DND-41 (cell line): ENCODE measurements at regions not wholly inside any gene's neighbourhood (a gene's known extent, or its start where the extent isn't known, plus 50 kb on each side); places are given as distances from the start of the nearest gene placed in this dataset.

Experiments
- ATAC-seq: fragments of 200-7000 bp; cut with Tn5 transposase; 3 replicates; pipeline ENCODE4 v1.9.1; 2021; ENCODE audit warnings: low read depth; ENCODE audit not compliant: insufficient read depth
- DNase-seq: peaks from one replicate; pipeline ENCODE4 v3.0.0-alpha.2; 2020
- H2AFZ ChIP-seq: 2 replicates; pipeline ENCODE4 v1.6.0; 2012; ENCODE audit warnings: low read depth, low read length
- H3K27ac ChIP-seq: 2 replicates; pipeline ENCODE4 v1.5.1; 2012; ENCODE audit warnings: low read length, inconsistent platforms
- H3K27me3 ChIP-seq: fragments of 200-600 bp; sonication (generic); 2 replicates; pipeline ENCODE4 v1.6.0; 2012; ENCODE audit warnings: low read length, mild to moderate bottlenecking, inconsistent platforms; ENCODE audit not compliant: insufficient read depth, poor library complexity
- H3K36me3 ChIP-seq: 2 replicates; pipeline ENCODE4 v1.5.1; 2012; ENCODE audit warnings: low read length, inconsistent platforms; ENCODE audit not compliant: insufficient read depth
- H3K4me1 ChIP-seq: 2 replicates; pipeline ENCODE4 v1.5.1; 2012; ENCODE audit warnings: mild to moderate bottlenecking, low read length; ENCODE audit not compliant: insufficient read depth
- H3K4me2 ChIP-seq: 2 replicates; pipeline ENCODE4 v1.6.0; 2012; ENCODE audit warnings: mild to moderate bottlenecking, moderate library complexity, low read length, inconsistent platforms; ENCODE audit not compliant: insufficient read depth
- H3K4me3 ChIP-seq, 2 experiments: fragments of 200-600 bp in 1 of 2; shearing (Covaris generic) in 1 of 2; 2 replicates each; pipeline ENCODE4 v1.5.1; 2012 to 2016; ENCODE audit warnings: inconsistent platforms in 2 of 2, low read length in 2 of 2, mild to moderate bottlenecking in 2 of 2, low read depth in 1 of 2, moderate library complexity in 1 of 2
- H3K79me2 ChIP-seq: 2 replicates; pipeline ENCODE4 v1.6.0; 2012; ENCODE audit warnings: low read length, inconsistent platforms; ENCODE audit not compliant: insufficient read depth
- H3K9ac ChIP-seq: 2 replicates; pipeline ENCODE4 v1.6.0; 2012; ENCODE audit warnings: low read depth, mild to moderate bottlenecking, inconsistent platforms, low read length, moderate library complexity
- H3K9me3 ChIP-seq: 2 replicates; pipeline ENCODE4 v1.5.1; 2012; ENCODE audit warnings: low read length, moderate library complexity, mild to moderate bottlenecking, inconsistent platforms; ENCODE audit not compliant: insufficient read depth, severe bottlenecking
- H4K20me1 ChIP-seq: 2 replicates; pipeline ENCODE4 v1.6.0; 2012; ENCODE audit warnings: low read length; ENCODE audit not compliant: insufficient read depth
- EZH2 ChIP-seq: IDR thresholded peaks from 3 replicates; pipeline ENCODE4 v1.6.1; 2012; ENCODE audit warnings: borderline replicate concordance, low read depth, mild to moderate bottlenecking, moderate library complexity, low read length, inconsistent platforms; ENCODE audit not compliant: severe bottlenecking
- TF ChIP-seq, protein P1 (sequence below): IDR thresholded peaks from 2 replicates; pipeline ENCODE4 v1.5.1; 2012; ENCODE audit warnings: borderline replicate concordance, low read length, moderate library complexity, mild to moderate bottlenecking; ENCODE audit not compliant: poor library complexity, severe bottlenecking; ENCODE audit errors: extremely low read depth

DNA sequence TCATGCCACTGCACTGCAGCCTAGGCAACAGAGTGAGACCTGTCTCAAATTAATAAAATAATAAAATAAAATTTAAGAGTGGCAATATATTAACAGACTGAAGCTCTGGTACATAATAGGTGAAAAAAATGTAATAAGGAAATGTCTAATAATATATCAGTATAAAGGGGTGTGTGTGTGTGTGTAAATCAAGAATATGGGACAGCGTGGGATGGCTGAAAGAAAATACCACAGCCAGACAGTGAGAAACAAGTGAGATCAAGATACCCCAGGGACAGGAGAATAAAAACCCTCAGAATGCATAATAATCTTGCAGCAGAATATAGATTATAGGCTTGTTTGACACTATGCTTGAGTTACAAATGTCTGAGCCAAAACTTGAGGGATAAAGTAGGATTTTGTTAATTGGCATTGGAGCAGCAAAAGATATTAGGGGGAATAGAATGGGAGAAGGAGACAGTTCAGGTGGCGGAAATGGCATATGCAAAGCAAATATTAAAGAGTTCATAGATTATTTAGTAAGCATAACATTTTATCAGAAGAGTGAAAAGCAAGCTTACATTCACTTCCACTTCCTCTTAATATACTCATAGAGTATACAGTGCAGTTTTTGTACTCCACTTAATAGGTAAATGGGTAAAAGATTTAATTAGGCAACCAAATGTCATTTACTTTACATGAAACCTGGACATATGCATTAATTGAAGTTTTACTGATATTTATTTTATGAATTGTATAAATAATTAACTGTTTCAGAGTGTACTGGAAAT is 398.5 kb upstream of the GJE1 start:
- Histone ChIP-seq H2AFZ (no peak overlapping the region), H3K4me2 (no peak overlapping the region), H3K4me3 (no peak overlapping the region), H3K27ac (no peak overlapping the region), H3K4me1 (no peaks in the 10 kb centered on the region), H3K9me3 (no peaks in the 10 kb centered on the region), H3K36me3 (no peaks in the 10 kb centered on the region), H3K27me3 (no peaks in the 10 kb centered on the region), H3K79me2 (no peaks in the 10 kb centered on the region), H3K9ac (no peak overlapping the region), H4K20me1 (no peaks in the 10 kb centered on the region)
- ATAC-seq (no peak), DNase-seq (no peak)
- TF ChIP-seq, protein P1, sequence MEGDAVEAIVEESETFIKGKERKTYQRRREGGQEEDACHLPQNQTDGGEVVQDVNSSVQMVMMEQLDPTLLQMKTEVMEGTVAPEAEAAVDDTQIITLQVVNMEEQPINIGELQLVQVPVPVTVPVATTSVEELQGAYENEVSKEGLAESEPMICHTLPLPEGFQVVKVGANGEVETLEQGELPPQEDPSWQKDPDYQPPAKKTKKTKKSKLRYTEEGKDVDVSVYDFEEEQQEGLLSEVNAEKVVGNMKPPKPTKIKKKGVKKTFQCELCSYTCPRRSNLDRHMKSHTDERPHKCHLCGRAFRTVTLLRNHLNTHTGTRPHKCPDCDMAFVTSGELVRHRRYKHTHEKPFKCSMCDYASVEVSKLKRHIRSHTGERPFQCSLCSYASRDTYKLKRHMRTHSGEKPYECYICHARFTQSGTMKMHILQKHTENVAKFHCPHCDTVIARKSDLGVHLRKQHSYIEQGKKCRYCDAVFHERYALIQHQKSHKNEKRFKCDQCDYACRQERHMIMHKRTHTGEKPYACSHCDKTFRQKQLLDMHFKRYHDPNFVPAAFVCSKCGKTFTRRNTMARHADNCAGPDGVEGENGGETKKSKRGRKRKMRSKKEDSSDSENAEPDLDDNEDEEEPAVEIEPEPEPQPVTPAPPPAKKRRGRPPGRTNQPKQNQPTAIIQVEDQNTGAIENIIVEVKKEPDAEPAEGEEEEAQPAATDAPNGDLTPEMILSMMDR = no peak
- TF ChIP-seq EZH2 = no peak

DNA sequence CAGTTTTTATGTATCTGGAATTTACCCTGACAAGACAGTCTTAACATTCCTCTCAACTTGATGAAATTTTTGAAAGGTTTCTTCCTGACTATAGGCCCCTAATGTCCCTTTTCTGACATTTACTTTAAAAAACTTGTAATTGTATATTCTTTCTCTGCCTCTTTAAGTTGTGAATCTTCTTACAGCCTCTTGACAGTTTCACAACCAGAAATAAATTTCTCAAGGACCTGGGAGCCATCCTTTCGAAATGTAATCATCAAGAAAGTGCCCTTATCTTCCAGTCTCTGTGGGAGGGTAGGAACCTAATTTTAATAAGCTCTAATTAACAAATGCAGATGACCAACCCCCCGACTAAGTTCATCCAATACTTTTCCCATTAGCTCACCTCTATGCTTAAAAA is 403.6 kb upstream of the GJE1 start:
- H3K36me3 ChIP-seq = no peaks in the 10 kb centered on the region
- H3K4me2 ChIP-seq = no peak overlapping the region
- H3K9ac ChIP-seq = no peak overlapping the region
- H3K4me3 ChIP-seq = no peak overlapping the region
- H3K27me3 ChIP-seq = no peaks in the 10 kb centered on the region
- ATAC-seq = no peak
- no peak overlapping the region for H2AFZ ChIP-seq
- TF ChIP-seq, protein P1 = no peak
- TF ChIP-seq EZH2 = no peak
- no peak overlapping the region for H3K27ac ChIP-seq
- no peaks in the 10 kb centered on the region for H3K9me3 ChIP-seq
- H4K20me1 ChIP-seq = no peaks in the 10 kb centered on the region
- no peak for DNase-seq
- no peaks in the 10 kb centered on the region for H3K4me1 ChIP-seq
- H3K79me2 ChIP-seq = no peaks in the 10 kb centered on the region

- ATAC-seq = no peak
- H3K9ac ChIP-seq = no peak overlapping the region
- H3K4me3 ChIP-seq = no peak overlapping the region
- H3K4me2 ChIP-seq = no peak overlapping the region
- no peak overlapping the region for H3K27ac ChIP-seq
- DNase-seq = no peak
- TF ChIP-seq, protein P1 = no peak
- no peak for TF ChIP-seq EZH2
- H4K20me1 ChIP-seq = no peaks in the 10 kb centered on the region
- H3K27me3 ChIP-seq = no peaks in the 10 kb centered on the region
- H2AFZ ChIP-seq = no peak overlapping the region
- H3K9me3 ChIP-seq = no peaks in the 10 kb centered on the region
- no peaks in the 10 kb centered on the region for H3K79me2 ChIP-seq
- H3K4me1 ChIP-seq = no peaks in the 10 kb centered on the region
- H3K36me3 ChIP-seq = no peaks in the 10 kb centered on the region
Measured at GRCh38 chr6:141728330-141728729, 404.4 kb upstream of the GJE1 start.

GRCh38 chr6:141726248-141726647 is 406.5 kb upstream of the GJE1 start:
- H3K9me3 ChIP-seq = no peaks in the 10 kb centered on the region
- H3K27me3 ChIP-seq = no peaks in the 10 kb centered on the region
- DNase-seq (no peak), ATAC-seq (no peak)
- H4K20me1 ChIP-seq = no peaks in the 10 kb centered on the region
- no peak overlapping the region for H2AFZ ChIP-seq
- no peak overlapping the region for H3K27ac ChIP-seq
- no peak for TF ChIP-seq EZH2
- TF ChIP-seq, protein P1 = no peak
- H3K9ac ChIP-seq = no peak overlapping the region
- no peak overlapping the region for H3K4me2 ChIP-seq
- H3K4me3 ChIP-seq = no peak overlapping the region
- H3K79me2 ChIP-seq = no peaks in the 10 kb centered on the region
- H3K4me1 ChIP-seq = no peaks in the 10 kb centered on the region
- H3K36me3 ChIP-seq = no peaks in the 10 kb centered on the region
